Cardiac fibroblast (primary cell): ENCODE measurements at regions not wholly inside any gene's neighbourhood (a gene's known extent, or its start where the extent isn't known, plus 50 kb on each side); places are given as distances from the start of the nearest gene placed in this dataset.

Experiments
- DNase-seq, 2 donors: peaks; one replicate each; pipeline versions ENCODE4 v3.0.0 to v3.0.0-alpha.2; 2010; ENCODE audit warnings: low read depth in 2 of 2
- H3K4me3 ChIP-seq, 2 donors: replicated peaks in 1 of 2; 1 replicate in 1 of 2; 2 replicates in 1 of 2; pipeline ENCODE4 v1.5.1; 2011; ENCODE audit warnings: low read depth in 2 of 2, low read length in 2 of 2, mild to moderate bottlenecking in 2 of 2, moderate library complexity in 1 of 2
- TF ChIP-seq, protein P1 (sequence below): IDR thresholded peaks from one replicate; pipeline ENCODE4 v1.5.1; 2011; ENCODE audit warnings: low read depth, mild to moderate bottlenecking, low read length, inconsistent platforms

DNA sequence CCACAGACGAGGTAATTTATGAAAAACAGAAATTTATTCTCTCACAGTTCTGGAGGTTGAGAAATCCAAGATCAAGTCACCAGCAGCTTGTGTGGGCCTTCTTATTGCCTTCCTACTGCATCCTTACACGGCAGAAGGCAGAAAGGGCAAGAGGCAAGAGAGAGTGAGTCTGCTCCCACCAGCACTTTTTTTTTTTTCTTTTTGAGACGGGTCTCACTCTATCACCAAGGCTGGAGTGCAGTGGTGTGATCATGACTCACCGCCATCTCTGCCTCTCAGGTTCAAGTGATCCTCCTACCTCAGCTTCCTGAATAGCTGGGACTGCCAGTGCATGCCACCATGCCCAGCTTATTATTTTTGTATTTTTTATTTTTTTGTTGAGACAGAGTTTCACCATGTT lies 78.5 kb upstream of the HK2 start:
- TF ChIP-seq, protein P1, sequence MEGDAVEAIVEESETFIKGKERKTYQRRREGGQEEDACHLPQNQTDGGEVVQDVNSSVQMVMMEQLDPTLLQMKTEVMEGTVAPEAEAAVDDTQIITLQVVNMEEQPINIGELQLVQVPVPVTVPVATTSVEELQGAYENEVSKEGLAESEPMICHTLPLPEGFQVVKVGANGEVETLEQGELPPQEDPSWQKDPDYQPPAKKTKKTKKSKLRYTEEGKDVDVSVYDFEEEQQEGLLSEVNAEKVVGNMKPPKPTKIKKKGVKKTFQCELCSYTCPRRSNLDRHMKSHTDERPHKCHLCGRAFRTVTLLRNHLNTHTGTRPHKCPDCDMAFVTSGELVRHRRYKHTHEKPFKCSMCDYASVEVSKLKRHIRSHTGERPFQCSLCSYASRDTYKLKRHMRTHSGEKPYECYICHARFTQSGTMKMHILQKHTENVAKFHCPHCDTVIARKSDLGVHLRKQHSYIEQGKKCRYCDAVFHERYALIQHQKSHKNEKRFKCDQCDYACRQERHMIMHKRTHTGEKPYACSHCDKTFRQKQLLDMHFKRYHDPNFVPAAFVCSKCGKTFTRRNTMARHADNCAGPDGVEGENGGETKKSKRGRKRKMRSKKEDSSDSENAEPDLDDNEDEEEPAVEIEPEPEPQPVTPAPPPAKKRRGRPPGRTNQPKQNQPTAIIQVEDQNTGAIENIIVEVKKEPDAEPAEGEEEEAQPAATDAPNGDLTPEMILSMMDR: no peak
- DNase-seq: no peak
- H3K4me3 ChIP-seq: no peak overlapping the region

DNA sequence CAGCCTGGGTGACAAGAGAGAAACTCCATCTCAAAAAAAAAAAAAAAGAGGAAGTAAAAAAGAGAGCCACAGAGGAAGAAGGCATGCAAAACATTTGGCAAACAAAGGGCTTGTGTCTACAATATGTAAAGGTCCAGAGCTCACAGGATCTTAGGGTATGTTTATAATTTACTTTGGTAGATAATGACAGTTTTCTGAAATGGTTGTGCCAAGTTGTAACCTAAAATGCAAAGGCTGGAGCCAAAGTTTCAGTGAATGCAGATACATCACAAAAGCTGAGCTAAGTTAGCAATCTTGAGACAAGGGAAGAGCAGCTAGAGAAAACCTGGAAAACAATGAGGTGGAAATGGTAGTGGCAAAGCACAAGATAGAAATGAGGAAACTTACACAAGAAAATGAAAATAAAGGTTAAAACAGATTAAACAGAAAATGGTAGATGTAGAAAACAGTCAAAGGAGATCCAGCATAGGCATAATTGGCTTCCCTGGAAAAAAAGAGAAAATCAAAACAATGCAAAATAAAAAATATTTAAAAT lies 77.5 kb upstream of the HK2 start:
- DNase-seq: peak in 1 of 2 donors; percentile 27
- H3K4me3 ChIP-seq: no peak overlapping the region
- TF ChIP-seq, protein P1: no peak

DNA sequence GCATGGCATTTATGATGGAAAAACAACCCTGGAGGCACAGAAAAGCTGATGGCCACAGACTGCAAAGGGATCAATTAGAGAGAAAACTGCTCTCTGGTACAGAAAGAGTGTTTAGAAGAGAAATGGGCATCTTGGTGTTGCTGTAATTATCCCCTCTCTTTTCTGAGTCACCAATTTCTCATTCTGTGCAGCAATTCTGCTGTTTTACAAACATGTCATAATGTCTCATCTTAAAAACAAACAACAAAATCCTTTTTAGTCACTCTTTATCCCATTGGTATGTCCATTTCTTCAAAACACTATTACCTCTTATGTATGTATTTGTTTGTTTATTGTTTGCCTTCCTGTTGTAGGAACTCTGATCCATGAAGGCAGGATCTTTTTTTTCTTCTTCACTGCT lies 73.9 kb upstream of the HK2 start:
- no peak overlapping the region for H3K4me3 ChIP-seq
- TF ChIP-seq, protein P1: no peak
- DNase-seq: peak in 1 of 2 donors; percentile 52

DNA sequence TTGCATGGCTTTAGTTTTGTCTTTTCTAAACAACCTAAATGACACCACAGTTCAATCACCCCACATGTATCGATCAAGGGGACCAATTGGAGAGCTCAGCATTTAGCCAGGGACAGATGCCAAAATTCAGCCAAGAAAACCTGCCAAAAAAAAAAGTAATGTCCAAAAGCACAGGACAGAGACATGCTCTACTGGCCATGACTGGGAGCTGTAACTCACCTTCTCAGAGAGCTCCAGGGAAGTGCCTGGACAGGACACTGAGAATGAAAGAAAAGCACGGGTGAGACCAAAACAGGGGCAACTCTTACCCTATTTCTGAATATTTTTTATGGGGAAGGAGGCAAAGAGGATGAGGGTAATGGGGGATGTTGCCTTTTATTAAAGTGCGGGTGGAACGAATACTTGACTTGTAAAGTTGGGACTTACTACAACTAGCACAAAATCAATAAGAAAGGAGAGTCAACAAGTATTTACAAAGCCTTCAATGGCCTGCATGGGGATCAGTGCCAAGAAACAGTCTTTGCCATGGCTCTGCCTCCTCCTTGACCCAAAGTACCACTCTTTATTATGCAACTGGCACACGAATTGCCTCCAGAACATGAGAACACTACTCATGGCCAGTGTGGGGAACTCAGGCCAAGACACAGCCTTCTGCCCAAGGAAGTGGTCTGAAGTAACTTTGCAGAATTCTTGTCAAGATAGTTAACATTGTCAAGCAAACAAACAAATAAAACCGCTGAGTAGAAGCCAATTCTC lies 72.9 kb upstream of the HK2 start:
- no peak overlapping the region for H3K4me3 ChIP-seq
- no peak for DNase-seq
- TF ChIP-seq, protein P1: no peak

DNA sequence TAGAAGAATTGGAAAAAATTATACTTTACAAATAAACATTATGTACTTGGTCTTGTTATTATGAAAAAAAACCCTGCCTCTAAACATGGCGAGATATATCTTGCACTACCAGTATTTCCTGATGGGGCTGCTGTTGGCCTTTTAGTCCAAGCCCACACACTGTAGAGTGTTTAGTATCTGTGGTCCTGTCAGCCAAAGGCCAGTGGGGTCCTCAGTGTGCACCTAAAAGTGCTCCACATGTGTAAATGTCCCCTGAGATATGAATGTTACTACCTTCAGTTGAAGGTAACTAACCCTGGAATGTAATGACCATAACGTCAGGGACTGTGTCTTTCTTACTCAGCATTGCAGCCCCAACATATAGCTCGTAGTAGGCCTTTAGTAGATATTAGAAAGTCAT lies 71.1 kb upstream of the HK2 start:
- no peak overlapping the region for H3K4me3 ChIP-seq
- no peak for DNase-seq
- TF ChIP-seq, protein P1: no peak

DNA sequence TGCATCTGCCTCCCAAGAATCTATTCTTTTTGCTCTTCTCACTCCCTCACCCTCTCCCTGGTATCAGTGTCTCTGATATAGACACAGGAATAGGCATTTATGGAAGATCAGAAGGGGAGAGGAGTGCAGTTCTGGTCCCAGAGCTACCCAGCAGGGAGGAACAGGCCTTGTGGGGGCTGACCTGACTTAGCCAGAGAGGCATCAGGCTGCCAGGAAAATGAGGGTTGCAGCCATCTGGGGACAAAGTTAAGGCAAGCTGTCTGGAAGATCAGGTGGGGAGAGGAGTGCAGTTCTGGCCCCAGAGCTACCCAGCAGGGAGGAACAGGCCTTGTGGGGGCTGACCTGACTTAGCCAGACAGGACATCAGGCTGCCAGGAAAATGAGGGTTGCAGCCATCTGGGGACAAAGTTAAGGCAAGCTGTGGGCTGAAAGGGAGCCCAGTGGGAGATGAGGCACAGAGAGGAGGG lies 69.9 kb upstream of the HK2 start:
- H3K4me3 ChIP-seq: no peak overlapping the region
- DNase-seq: no peak
- TF ChIP-seq, protein P1: no peak
